Neural cell (in vitro differentiated cells): ENCODE measurements at regions not wholly inside any gene's neighbourhood (a gene's known extent, or its start where the extent isn't known, plus 50 kb on each side); places are given as distances from the start of the nearest gene placed in this dataset.

ENCODE experiments used
- H2AFZ ChIP-seq: fragments of 200-600, 300-800 bp; sonication (generic), shearing (Covaris generic); 2 replicates; pipeline ENCODE4 v1.6.0; 2014; ENCODE audit warnings: low read depth, mild to moderate bottlenecking, antibody characterized with exemption, low read length, moderate library complexity
- H3F3A ChIP-seq: fragments of 200-600 bp; shearing (Covaris generic); 2 replicates; pipeline ENCODE4 v1.6.1; 2016; ENCODE audit warnings: mild to moderate bottlenecking, moderate library complexity, mixed read lengths, antibody characterized with exemption, low read length; ENCODE audit not compliant: insufficient read depth, poor library complexity, severe bottlenecking
- H3K27ac ChIP-seq: fragments of 200-600, 300-800 bp; sonication (generic), shearing (Covaris generic); 2 replicates; pipeline ENCODE4 v1.5.1; 2014; ENCODE audit warnings: mild to moderate bottlenecking, low read length, moderate library complexity
- H3K27me3 ChIP-seq: fragments of 300-800, 200-600 bp; sonication (generic), shearing (Covaris generic); 2 replicates; pipeline ENCODE4 v1.6.0; 2014; ENCODE audit warnings: mild to moderate bottlenecking, low read depth, low read length, moderate library complexity; ENCODE audit not compliant: insufficient read depth
- H3K36me3 ChIP-seq: fragments of 300-800, 200-600 bp; sonication (generic), shearing (Covaris generic); 2 replicates; pipeline ENCODE4 v1.5.1; 2014; ENCODE audit warnings: mild to moderate bottlenecking, antibody characterized with exemption, low read length, moderate library complexity; ENCODE audit not compliant: insufficient read depth
- H3K4me2 ChIP-seq: fragments of 300-800, 200-600 bp; sonication (generic), shearing (Covaris generic); 2 replicates; pipeline ENCODE4 v1.6.0; 2014; ENCODE audit warnings: mild to moderate bottlenecking, low read length
- H3K4me3 ChIP-seq: fragments of 300-800, 200-600 bp; sonication (generic), shearing (Covaris generic); 2 replicates; pipeline ENCODE4 v1.5.1; 2014; ENCODE audit warnings: mild to moderate bottlenecking, low read length, moderate library complexity
- H3K79me2 ChIP-seq: fragments of 200-600 bp; shearing (Covaris generic); replicated peaks from 2 replicates; pipeline ENCODE4 v1.6.0; 2014; ENCODE audit warnings: mild to moderate bottlenecking, low read length, moderate library complexity; ENCODE audit not compliant: insufficient read depth
- H3K9ac ChIP-seq: fragments of 300-800, 200-600 bp; sonication (generic), shearing (Covaris generic); 2 replicates; pipeline ENCODE4 v1.6.1; 2016; ENCODE audit warnings: mild to moderate bottlenecking, low read length, mixed read lengths
- H3K9me2 ChIP-seq: fragments of 200-600 bp; shearing (Covaris generic); 2 replicates; pipeline ENCODE4 v1.6.1; 2016; ENCODE audit warnings: mild to moderate bottlenecking, low read length, mixed read lengths; ENCODE audit not compliant: insufficient read depth
- H3K9me3 ChIP-seq: fragments of 200-600, 300-800 bp; sonication (generic), shearing (Covaris generic); 2 replicates; pipeline ENCODE4 v1.6.1; 2016; ENCODE audit warnings: mild to moderate bottlenecking, mixed run types, low read length, moderate library complexity, mixed read lengths
- H4K20me1 ChIP-seq: fragments of 200-600 bp; shearing (Covaris generic); 2 replicates; pipeline ENCODE4 v1.6.1; 2016; ENCODE audit warnings: mild to moderate bottlenecking, mixed run types; ENCODE audit not compliant: insufficient read depth
- CTCF ChIP-seq: fragments of 450-650 bp; IDR thresholded peaks from 2 replicates; pipeline ENCODE4 v1.5.1; 2014; ENCODE audit warnings: antibody characterized with exemption, mild to moderate bottlenecking, moderate library complexity; ENCODE audit not compliant: poor library complexity, severe bottlenecking
- EP300 ChIP-seq: fragments of 450-650 bp; conservative IDR thresholded peaks from 2 replicates; pipeline ENCODE4 v1.6.1; 2014; ENCODE audit warnings: antibody characterized with exemption, mild to moderate bottlenecking, moderate library complexity; ENCODE audit not compliant: poor library complexity, severe bottlenecking
- EZH2 ChIP-seq: fragments of 200-600, 300-800 bp; shearing (Covaris generic), sonication (generic); IDR thresholded peaks from 2 replicates; pipeline ENCODE4 v1.6.1; 2014; ENCODE audit warnings: antibody characterized with exemption, low read length, borderline replicate concordance, mild to moderate bottlenecking; ENCODE audit not compliant: insufficient read depth, poor library complexity, severe bottlenecking
- MXI1 ChIP-seq: fragments of 450-650 bp; conservative IDR thresholded peaks from 2 replicates; pipeline ENCODE4 v1.6.1; 2014; ENCODE audit warnings: antibody characterized with exemption, mild to moderate bottlenecking; ENCODE audit not compliant: poor library complexity, severe bottlenecking
- POLR2AphosphoS5 ChIP-seq: IDR thresholded peaks from 2 replicates; pipeline ENCODE4 v1.6.1; 2012
- RAD21 ChIP-seq: fragments of 450-650 bp; conservative IDR thresholded peaks from 2 replicates; pipeline ENCODE4 v1.6.1; 2014; ENCODE audit warnings: antibody characterized with exemption, mild to moderate bottlenecking, moderate library complexity
- REST ChIP-seq: IDR thresholded peaks from 2 replicates; pipeline ENCODE4 v1.6.1; 2012; ENCODE audit warnings: borderline replicate concordance
- SMC3 ChIP-seq: fragments of 450-650 bp; conservative IDR thresholded peaks from 2 replicates; pipeline ENCODE4 v1.6.1; 2014; ENCODE audit warnings: antibody characterized with exemption, mild to moderate bottlenecking, moderate library complexity; ENCODE audit not compliant: poor library complexity
- TAF1 ChIP-seq: IDR thresholded peaks from 2 replicates; pipeline ENCODE4 v1.6.1; 2012; ENCODE audit warnings: low read depth

GRCh38 chr21:17414766-17415165 is 98.1 kb upstream of the CXADR start:
- Histone ChIP-seq H3K4me2 (no peak overlapping the region), H3K9me3 (no peaks in the 10 kb centered on the region), H3K9ac (no peak overlapping the region), H3K4me3 (no peak overlapping the region), H3F3A (no peaks in the 10 kb centered on the region), H3K27me3 (no peaks in the 10 kb centered on the region), H3K27ac (no peak overlapping the region), H2AFZ (no peak overlapping the region), H3K36me3 (no peaks in the 10 kb centered on the region), H4K20me1 (no peaks in the 10 kb centered on the region), H3K79me2 (no peaks in the 10 kb centered on the region), H3K9me2 (no peaks in the 10 kb centered on the region)
- TF ChIP-seq EZH2, result no peak
- no peak for TF ChIP-seq TAF1
- TF ChIP-seq SMC3, result no peak
- TF ChIP-seq EP300, result no peak
- no peak for TF ChIP-seq RAD21
- no peak for TF ChIP-seq MXI1
- TF ChIP-seq REST, result no peak
- no peak for TF ChIP-seq POLR2AphosphoS5
- no peak for TF ChIP-seq CTCF

DNA sequence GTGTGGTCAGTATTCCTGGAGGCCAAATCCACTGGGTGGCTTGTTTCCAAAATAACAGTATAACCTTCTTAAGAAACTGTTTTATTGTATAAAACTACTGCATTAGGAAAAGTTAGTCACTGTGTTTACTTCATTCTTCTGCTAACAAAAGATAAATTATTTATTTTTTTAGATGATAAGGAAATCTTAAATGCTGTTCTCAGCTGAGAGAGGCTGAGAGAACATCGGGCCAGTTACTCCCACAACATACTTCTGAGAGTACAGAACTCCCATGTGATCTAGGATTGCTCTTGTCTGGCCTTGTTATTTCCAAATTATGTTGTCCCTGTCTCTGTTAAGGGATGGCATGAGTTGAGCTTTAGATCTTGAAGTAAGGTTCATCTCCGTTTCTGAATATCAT is 96.7 kb upstream of the CXADR start:
- H4K20me1 ChIP-seq, result no peaks in the 10 kb centered on the region
- no peak overlapping the region for H3K27ac ChIP-seq
- H2AFZ ChIP-seq, result no peak overlapping the region
- no peak overlapping the region for H3K9ac ChIP-seq
- no peaks in the 10 kb centered on the region for H3K36me3 ChIP-seq
- H3K9me3 ChIP-seq, result no peaks in the 10 kb centered on the region
- H3K27me3 ChIP-seq, result no peaks in the 10 kb centered on the region
- TF ChIP-seq EP300 (no peak), REST (no peak), MXI1 (no peak), POLR2AphosphoS5 (no peak), CTCF (no peak), SMC3 (no peak), EZH2 (no peak), RAD21 (no peak), TAF1 (no peak)
- H3K4me2 ChIP-seq, result no peak overlapping the region
- no peaks in the 10 kb centered on the region for H3F3A ChIP-seq
- no peaks in the 10 kb centered on the region for H3K9me2 ChIP-seq
- H3K4me3 ChIP-seq, result no peak overlapping the region
- H3K79me2 ChIP-seq, result no peaks in the 10 kb centered on the region
